ENCODE measurements at regions not wholly inside any gene's neighbourhood (a gene's known extent, or its start where the extent isn't known, plus 50 kb on each side); places are given as distances from the start of the nearest gene placed in this dataset.
"Not testable (repeated sequence)": the region's sequence is repeated elsewhere in the genome, so short reads cannot be mapped to it uniquely, and the experiment has no call there.

- Histone ChIP-seq H3K36me3 (no peaks in the 10 kb centered on the region), H3K27ac (no peak overlapping the region), H3K27me3 (no peaks in the 10 kb centered on the region), H3K4me3 (no peak overlapping the region), H3K9me3 (no peaks in the 10 kb centered on the region), H3K4me1 (peaks cover 0 to 13% (median 5%) of the 10 kb centered on the region in 4 donors)
- 73% methylated on average over 2 of the region's 14 CpGs for WGBS (ENCODE audit: insufficient coverage, low coverage, low lambda C conversion rate, missing lambda C conversion rate)
- no peak for DNase-seq
- TF ChIP-seq POLR2A (IDR thresholded peaks at IDR 0.05) (no peak), CTCF (IDR thresholded peaks at IDR 0.05) (no peak)
- ATAC-seq = peak in 1 of 4 donors; percentile 7
- intact Hi-C loops (cut with DNase I) = no loop called here
These were observed 110.5 kb upstream of the KCTD7 start for GRCh38 chr7:66518151-66518691.

DNA sequence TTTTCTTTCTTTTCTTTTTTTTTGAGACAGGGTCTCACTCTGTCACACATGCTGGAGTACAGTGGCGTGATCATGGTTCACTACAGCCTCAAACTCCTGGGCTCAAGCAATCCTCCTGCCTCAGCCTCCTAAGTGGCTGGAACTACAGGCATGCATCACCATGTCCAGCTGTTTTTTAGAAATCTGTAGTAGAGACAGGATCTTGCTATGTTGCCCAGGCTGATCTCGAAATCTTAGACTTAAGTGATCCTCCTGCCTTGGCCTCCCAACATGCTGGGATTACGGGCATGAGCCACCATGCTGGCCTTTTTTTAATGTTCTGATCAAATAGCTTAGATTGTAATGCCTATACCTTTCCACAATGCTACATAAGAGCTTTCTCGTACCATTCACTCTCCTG is 107.0 kb upstream of the KCTD7 start:
- no peak for TF ChIP-seq CTCF (IDR thresholded peaks at IDR 0.05)
- TF ChIP-seq POLR2A (IDR thresholded peaks at IDR 0.05) = no peak
- DNase-seq (no peak), ATAC-seq (no peak)
- WGBS (ENCODE audit: insufficient coverage, low coverage, low lambda C conversion rate, missing lambda C conversion rate) = 80% methylated on average over 4 of the region's 4 CpGs
- H3K4me1 ChIP-seq = peaks cover 0 to 13% (median 5%) of the 10 kb centered on the region in 4 donors
- no peak overlapping the region for H3K4me3 ChIP-seq
- intact Hi-C loops (cut with DNase I) = no loop called here
- H3K27ac ChIP-seq = no peak overlapping the region
- H3K27me3 ChIP-seq = no peaks in the 10 kb centered on the region
- H3K9me3 ChIP-seq = no peaks in the 10 kb centered on the region
- H3K36me3 ChIP-seq = no peaks in the 10 kb centered on the region

GRCh38 chr7:66522518-66522917 is 106.2 kb upstream of the KCTD7 start:
- H3K9me3 ChIP-seq = no peaks in the 10 kb centered on the region
- peak in 1 of 3 donors; percentile 32 for DNase-seq
- peak; percentile 74 to 80 (median 79) for ATAC-seq
- intact Hi-C loops (cut with DNase I) = no loop called here
- no peak overlapping the region for H3K27ac ChIP-seq
- peaks cover 0 to 13% (median 5%) of the 10 kb centered on the region in 4 donors for H3K4me1 ChIP-seq
- 0% methylated on average over 2 of the region's 3 CpGs for WGBS (ENCODE audit: insufficient coverage, low coverage, low lambda C conversion rate, missing lambda C conversion rate)
- H3K4me3 ChIP-seq = no peak overlapping the region
- no peaks in the 10 kb centered on the region for H3K27me3 ChIP-seq
- TF ChIP-seq CTCF (IDR thresholded peaks at IDR 0.05) (peak; percentile 35 to 65 (median 48)), POLR2A (IDR thresholded peaks at IDR 0.05) (no peak)
- no peaks in the 10 kb centered on the region for H3K36me3 ChIP-seq

GRCh38 chr7:66523409-66523808 is 105.3 kb upstream of the KCTD7 start:
- Histone ChIP-seq H3K27ac (no peak overlapping the region), H3K4me3 (no peak overlapping the region), H3K36me3 (no peaks in the 10 kb centered on the region), H3K9me3 (no peaks in the 10 kb centered on the region), H3K27me3 (no peaks in the 10 kb centered on the region), H3K4me1 (peaks cover 0 to 13% (median 5%) of the 10 kb centered on the region in 4 donors)
- intact Hi-C loops (cut with DNase I) = no loop called here
- TF ChIP-seq CTCF (IDR thresholded peaks at IDR 0.05) (no peak), POLR2A (IDR thresholded peaks at IDR 0.05) (no peak)
- ATAC-seq = no peak
- no peak for DNase-seq
- 33% methylated on average over 1 of the region's 6 CpGs for WGBS (ENCODE audit: insufficient coverage, low coverage, low lambda C conversion rate, missing lambda C conversion rate)

DNA sequence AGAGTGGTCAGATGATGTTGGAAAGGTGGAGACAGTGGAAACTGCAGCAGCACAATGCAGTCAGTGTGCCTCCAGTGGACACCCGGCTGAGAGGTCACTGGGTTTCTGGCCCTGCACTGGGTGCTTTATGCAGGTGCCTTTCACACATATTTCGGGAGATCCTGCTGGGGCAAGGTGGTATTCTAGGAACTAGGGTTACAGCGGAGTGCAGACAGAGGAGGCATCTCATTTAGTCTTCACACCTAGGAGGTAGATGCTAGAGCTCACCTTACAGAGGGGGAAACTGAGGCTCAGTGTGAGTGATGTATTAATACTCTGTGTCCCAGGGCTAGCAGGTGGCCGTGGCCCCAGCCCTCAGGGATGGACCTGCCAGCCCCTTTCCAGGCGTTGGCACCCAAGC is 103.9 kb upstream of the KCTD7 start:
- H3K4me3 ChIP-seq = no peak overlapping the region
- H3K9me3 ChIP-seq = no peaks in the 10 kb centered on the region
- DNase-seq = no peak
- no peaks in the 10 kb centered on the region for H3K27me3 ChIP-seq
- no peak for TF ChIP-seq POLR2A (IDR thresholded peaks at IDR 0.05)
- no peak for TF ChIP-seq CTCF (IDR thresholded peaks at IDR 0.05)
- no peaks in the 10 kb centered on the region for H3K36me3 ChIP-seq
- H3K4me1 ChIP-seq = peaks cover 0 to 15% (median 5%) of the 10 kb centered on the region in 4 donors
- no peak for ATAC-seq
- intact Hi-C loops (cut with DNase I) = no loop called here
- WGBS (ENCODE audit: insufficient coverage, low coverage, low lambda C conversion rate, missing lambda C conversion rate) = 70% methylated on average over 2 of the region's 5 CpGs
- H3K27ac ChIP-seq = no peak overlapping the region

DNA sequence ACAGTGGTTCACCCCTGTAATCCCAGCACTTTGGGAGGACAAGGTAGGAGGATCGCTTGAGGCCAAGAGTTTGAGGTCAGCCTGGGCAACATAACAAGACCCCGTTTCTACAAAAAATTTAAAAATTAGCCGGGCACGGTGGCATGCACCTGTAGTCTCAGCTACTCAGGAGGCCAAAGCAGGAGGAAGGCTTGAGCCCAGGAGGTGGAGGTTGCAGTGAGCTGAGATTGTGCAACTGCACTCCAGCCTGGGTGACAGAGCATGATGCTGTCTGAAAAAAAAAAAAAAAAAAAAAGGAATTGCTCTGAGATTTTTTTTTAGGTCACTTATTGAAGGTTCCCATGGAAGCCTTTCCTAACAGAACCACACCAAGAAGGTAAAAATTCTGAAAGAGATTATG is 101.9 kb upstream of the KCTD7 start:
- ATAC-seq; H3K9me3 ChIP-seq; H3K4me3 ChIP-seq; DNase-seq; H3K36me3 ChIP-seq; intact Hi-C loops (cut with DNase I); H3K4me1 ChIP-seq; H3K27me3 ChIP-seq; H3K27ac ChIP-seq: not testable (repeated sequence)
- no CpG with 5 or more reads among the region's 4 CpGs for WGBS (ENCODE audit: insufficient coverage, low coverage, low lambda C conversion rate, missing lambda C conversion rate)

All from right lobe of liver (tissue), 6 donors.